LNCaP clone FGC (cell line): ENCODE measurements at regions not wholly inside any gene's neighbourhood (a gene's known extent, or its start where the extent isn't known, plus 50 kb on each side); places are given as distances from the start of the nearest gene placed in this dataset.
"Not testable (repeated sequence)": the region's sequence is repeated elsewhere in the genome, so short reads cannot be mapped to it uniquely, and the experiment has no call there.

Source experiments
- DNase-seq: peaks from one replicate; pipeline ENCODE4 v3.0.0-alpha.2; 2011; ENCODE audit warnings: low read depth
- H3K4me3 ChIP-seq: 2 replicates; pipeline ENCODE4 v1.5.1; 2011; ENCODE audit warnings: mild to moderate bottlenecking, low read depth, low read length, control low read depth
- TF ChIP-seq, protein P1 (sequence below): IDR thresholded peaks from 2 replicates; pipeline ENCODE4 v1.5.1; 2012; ENCODE audit warnings: mild to moderate bottlenecking; ENCODE audit not compliant: control insufficient read depth, insufficient read depth; ENCODE audit errors: extremely low read depth

DNA sequence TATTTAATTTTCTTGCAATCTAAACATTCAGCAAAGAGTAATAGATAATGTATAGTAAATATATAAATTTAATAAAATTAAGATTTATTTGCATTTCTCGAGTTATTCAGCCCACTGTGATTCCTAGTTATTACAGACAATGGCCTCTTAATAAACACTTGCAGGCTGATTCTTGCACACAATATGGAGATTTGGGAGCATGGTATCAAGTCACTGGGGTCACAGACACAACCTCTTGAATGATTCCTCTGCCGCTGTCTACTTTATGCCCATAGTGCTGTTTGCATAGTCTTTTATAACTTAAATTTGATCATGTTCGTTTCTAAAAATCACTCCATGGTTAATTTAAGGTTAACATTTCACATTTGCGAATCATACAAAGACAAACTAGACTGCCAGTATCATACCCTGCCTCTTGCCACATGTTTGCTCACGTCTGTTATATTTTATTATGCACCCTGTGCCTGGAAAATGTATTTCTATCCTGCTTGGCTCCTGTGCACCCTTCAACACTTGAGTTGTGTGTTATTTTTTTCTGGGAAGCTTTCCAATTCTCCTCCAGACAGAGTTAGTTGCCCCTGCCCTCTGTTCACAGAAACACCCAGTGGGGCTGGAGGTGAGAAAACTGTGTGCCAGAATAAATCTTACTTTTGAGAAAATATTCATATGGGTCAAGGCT is 206.3 kb upstream of the ROBO1 start:
- TF ChIP-seq, protein P1, sequence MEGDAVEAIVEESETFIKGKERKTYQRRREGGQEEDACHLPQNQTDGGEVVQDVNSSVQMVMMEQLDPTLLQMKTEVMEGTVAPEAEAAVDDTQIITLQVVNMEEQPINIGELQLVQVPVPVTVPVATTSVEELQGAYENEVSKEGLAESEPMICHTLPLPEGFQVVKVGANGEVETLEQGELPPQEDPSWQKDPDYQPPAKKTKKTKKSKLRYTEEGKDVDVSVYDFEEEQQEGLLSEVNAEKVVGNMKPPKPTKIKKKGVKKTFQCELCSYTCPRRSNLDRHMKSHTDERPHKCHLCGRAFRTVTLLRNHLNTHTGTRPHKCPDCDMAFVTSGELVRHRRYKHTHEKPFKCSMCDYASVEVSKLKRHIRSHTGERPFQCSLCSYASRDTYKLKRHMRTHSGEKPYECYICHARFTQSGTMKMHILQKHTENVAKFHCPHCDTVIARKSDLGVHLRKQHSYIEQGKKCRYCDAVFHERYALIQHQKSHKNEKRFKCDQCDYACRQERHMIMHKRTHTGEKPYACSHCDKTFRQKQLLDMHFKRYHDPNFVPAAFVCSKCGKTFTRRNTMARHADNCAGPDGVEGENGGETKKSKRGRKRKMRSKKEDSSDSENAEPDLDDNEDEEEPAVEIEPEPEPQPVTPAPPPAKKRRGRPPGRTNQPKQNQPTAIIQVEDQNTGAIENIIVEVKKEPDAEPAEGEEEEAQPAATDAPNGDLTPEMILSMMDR = no peak
- no peak overlapping the region for H3K4me3 ChIP-seq
- DNase-seq = no peak

DNA sequence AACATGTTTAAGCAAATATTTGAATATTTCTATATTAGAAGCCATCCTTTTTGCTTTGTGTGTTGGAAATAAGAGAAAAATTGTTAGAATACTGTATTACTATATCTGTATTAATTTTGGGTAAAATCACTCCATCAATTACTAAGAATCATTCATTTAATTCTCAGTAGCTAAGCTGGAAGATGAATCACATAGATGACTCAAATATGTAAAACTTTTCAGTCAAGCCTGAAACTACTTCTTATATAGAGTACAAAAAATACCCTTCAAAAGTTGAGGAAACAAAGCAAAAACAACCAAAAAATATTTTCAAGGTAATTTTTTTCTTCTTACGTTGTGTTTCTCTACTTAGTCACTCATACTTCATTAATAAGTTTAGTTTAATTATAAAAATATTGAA is 205.7 kb upstream of the ROBO1 start:
- TF ChIP-seq, protein P1 = no peak
- DNase-seq = no peak
- H3K4me3 ChIP-seq = no peak overlapping the region

DNA sequence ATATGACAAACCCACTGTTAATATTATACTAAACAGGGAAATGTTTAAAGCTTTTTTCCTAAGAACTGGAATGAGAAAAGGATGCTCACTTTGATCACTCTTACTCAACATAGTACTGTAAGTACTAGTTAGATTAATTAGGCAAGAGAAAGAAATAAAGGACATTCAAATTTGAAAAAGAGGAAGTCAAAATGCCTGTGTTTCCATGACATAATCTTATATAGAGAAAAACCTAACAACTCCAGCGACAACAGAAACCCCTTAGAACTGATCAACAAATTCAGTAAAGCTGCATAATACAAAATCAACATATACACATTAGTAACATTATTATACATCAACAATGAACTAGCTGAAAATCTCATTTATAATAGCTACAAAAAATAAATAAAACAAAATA is 200.6 kb upstream of the ROBO1 start:
- TF ChIP-seq, protein P1 = no peak
- H3K4me3 ChIP-seq = no peak overlapping the region
- no peak for DNase-seq

DNA sequence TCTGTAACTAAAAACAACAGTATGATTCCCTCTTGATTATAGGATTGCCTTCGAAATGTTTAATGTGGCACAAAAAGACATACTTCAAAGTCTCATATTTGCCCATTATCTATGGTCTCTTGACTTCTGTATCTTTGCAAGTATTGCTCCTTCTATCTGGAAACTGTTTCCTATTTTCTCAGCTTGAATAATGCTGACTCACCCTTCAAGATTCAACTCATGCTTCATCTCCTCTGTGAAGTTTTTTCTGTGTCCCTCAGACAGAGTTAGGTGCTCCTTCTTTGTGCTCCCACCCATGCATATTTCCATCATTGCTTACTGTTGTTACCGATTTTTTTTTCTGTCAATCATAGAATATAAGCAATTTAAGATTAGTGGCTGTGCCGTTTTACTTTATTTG is 192.8 kb upstream of the ROBO1 start:
- no peak overlapping the region for H3K4me3 ChIP-seq
- TF ChIP-seq, protein P1 = no peak
- DNase-seq = no peak

DNA sequence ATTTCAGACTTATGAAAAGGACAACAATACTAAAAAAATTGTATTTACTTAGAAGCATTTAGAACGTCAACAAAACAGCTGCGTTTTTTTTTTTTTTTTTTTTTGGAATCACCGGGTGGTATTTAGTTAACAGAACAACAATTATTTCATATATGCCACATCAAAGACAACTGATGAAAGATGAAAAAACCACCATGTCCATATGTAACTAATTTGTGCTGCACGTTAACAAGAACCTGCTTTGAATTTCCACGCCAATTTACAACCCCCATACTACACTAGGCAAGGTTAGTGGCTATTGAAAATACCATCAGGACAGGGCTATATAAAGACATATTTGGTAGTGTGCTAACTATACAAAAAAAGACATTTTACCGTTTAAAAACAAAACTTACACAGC is 189.3 kb upstream of the ROBO1 start:
- no peak for DNase-seq
- TF ChIP-seq, protein P1 = no peak
- H3K4me3 ChIP-seq = no peak overlapping the region

DNA sequence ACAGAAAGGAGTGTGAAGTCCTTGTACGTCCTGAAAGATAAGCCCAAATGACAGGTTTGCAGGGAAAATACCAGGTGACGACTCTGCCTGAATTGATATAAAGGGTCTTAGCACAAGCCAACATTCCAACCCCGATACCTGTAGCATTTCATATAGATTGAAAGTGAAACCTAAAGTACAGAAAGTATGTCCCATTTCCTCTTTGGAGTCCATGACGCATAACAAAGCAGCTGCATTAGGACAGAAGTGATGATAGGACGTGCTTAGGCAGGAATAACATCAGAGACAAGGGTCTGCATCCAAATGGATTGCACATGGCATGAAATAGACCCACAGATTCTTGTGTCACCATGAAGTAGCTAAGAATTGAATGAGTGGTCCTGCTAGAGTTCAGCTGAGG is 187.0 kb upstream of the ROBO1 start:
- TF ChIP-seq, protein P1 = no peak
- H3K4me3 ChIP-seq = no peak overlapping the region
- DNase-seq = no peak

DNA sequence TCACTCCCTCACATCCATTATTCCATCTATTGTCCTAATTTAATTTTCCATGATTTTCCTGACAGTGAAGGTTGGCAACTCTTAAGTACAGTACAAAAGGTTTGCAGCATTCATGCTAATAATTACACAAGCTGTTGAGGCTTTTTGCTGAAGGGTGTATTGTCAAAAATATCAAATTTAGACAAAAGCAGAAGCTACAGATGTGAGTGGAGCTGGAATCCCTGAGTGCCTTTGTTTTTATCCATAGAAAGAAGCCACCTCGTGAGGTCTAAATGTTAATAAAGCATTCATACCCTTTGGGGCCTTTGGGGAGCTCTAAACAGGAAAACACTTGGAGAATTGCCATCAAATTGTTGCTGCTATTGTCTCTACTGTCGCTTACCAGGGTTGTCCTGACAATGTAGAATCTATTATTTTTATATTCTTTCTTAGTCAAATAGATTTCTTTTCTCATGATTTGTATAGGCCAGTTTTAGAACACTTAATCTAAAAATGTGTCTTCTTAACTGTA is 185.8 kb upstream of the ROBO1 start:
- TF ChIP-seq, protein P1 = no peak
- no peak for DNase-seq
- no peak overlapping the region for H3K4me3 ChIP-seq

DNA sequence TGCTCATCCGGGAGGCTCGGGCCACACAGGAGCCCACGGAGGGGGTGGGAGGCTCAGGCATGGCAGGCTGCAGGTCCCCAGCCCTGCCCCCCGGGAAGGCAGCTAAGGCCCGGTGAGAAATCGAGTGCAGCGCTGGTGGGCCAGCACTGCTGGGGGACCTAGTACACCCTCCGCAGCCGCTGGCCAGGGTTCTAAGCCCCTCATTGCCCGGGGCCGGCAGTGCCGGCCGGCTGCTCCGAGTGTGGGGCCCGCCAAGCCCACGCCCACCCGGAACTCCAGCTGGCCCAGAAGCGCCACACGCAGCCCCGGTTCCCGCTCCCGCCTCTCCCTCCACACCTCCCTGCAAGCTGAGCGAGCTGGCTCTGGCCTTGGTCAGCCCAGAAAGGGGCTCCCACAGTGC is 183.6 kb upstream of the ROBO1 start:
- not testable (repeated sequence) for DNase-seq

More for the DNA sequence above, 183.6 kb upstream of the ROBO1 start:
- not testable (repeated sequence) for H3K4me3 ChIP-seq
